ENCODE measurements at regions not wholly inside any gene's neighbourhood (a gene's known extent, or its start where the extent isn't known, plus 50 kb on each side); places are given as distances from the start of the nearest gene placed in this dataset.

GRCh38 chr12:20220339-20220738 lies 148.0 kb upstream of the PDE3A start:
- CTCF ChIA-PET, result no interaction called here
- BruUV-seq (replicated peaks), result no TSS peak
- POLR2A ChIA-PET, result no interaction called here
- Histone ChIP-seq H3K36me3 (ENCODE audit: control insufficient read depth, insufficient read depth, low read length) (no peaks in the 10 kb centered on the region), H3K27me3 (ENCODE audit: control insufficient read depth, insufficient read depth, low read length) (no peaks in the 10 kb centered on the region), H3K9me3 (ENCODE audit: control insufficient read depth, insufficient read depth, low read depth, low read length) (no peaks in the 10 kb centered on the region), H3K27ac (ENCODE audit: low read length) (no peak overlapping the region), H3K4me3 (ENCODE audit: low read depth in 2 of 2, low read length in 2 of 2) (no peak overlapping the region), H3K4me1 (ENCODE audit: control insufficient read depth, insufficient read depth, low read length) (no peaks in the 10 kb centered on the region)
- intact Hi-C loops (cut with micrococcal nuclease; ENCODE audit: unreplicated experiment), result no loop called here
- DNase-seq (ENCODE audit: low read depth, low spot score) (no peak), ATAC-seq (no peak)
- in situ Hi-C loops (cut with HindIII; ENCODE audit: low pct_unique_long_range_greater_than_20kb, low sequenced_read_pairs), result no loop called here
- TF ChIP-seq POLR2AphosphoS5 (IDR thresholded peaks at IDR 0.05; ENCODE audit: low read depth, low read length), result no peak
- TF ChIP-seq, protein P1, sequence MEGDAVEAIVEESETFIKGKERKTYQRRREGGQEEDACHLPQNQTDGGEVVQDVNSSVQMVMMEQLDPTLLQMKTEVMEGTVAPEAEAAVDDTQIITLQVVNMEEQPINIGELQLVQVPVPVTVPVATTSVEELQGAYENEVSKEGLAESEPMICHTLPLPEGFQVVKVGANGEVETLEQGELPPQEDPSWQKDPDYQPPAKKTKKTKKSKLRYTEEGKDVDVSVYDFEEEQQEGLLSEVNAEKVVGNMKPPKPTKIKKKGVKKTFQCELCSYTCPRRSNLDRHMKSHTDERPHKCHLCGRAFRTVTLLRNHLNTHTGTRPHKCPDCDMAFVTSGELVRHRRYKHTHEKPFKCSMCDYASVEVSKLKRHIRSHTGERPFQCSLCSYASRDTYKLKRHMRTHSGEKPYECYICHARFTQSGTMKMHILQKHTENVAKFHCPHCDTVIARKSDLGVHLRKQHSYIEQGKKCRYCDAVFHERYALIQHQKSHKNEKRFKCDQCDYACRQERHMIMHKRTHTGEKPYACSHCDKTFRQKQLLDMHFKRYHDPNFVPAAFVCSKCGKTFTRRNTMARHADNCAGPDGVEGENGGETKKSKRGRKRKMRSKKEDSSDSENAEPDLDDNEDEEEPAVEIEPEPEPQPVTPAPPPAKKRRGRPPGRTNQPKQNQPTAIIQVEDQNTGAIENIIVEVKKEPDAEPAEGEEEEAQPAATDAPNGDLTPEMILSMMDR (IDR thresholded peaks at IDR 0.05), result no peak

GRCh38 chr12:20232931-20233675 lies 135.2 kb upstream of the PDE3A start:
- Histone ChIP-seq H3K36me3 (ENCODE audit: control insufficient read depth, insufficient read depth, low read length) (no peaks in the 10 kb centered on the region), H3K9me3 (ENCODE audit: control insufficient read depth, insufficient read depth, low read depth, low read length) (no peaks in the 10 kb centered on the region), H3K27me3 (ENCODE audit: control insufficient read depth, insufficient read depth, low read length) (no peaks in the 10 kb centered on the region), H3K4me3 (ENCODE audit: low read depth in 2 of 2, low read length in 2 of 2) (no peak overlapping the region), H3K27ac (ENCODE audit: low read length) (no peak overlapping the region), H3K4me1 (ENCODE audit: control insufficient read depth, insufficient read depth, low read length) (no peaks in the 10 kb centered on the region)
- in situ Hi-C loops (cut with HindIII; ENCODE audit: low pct_unique_long_range_greater_than_20kb, low sequenced_read_pairs), result no loop called here
- DNase-seq (ENCODE audit: low read depth, low spot score) (no peak), ATAC-seq (no peak)
- no TSS peak for BruUV-seq (replicated peaks)
- intact Hi-C loops (cut with micrococcal nuclease; ENCODE audit: unreplicated experiment), result no loop called here
- ChIA-PET CTCF (interaction anchor here (0.6 kb wide), 1 partner anchor 12 kb away, joined by 14 read pairs; no protein-coding TSS in a partner anchor), POLR2A (no interaction called here)
- TF ChIP-seq TCF7L2 (IDR thresholded peaks at IDR 0.05; ENCODE audit: low read depth, low read length) (no peak), SIN3A (IDR thresholded peaks at IDR 0.05; ENCODE audit: borderline replicate concordance, insufficient read depth, low read depth, low read length) (no peak), POLR2AphosphoS5 (IDR thresholded peaks at IDR 0.05; ENCODE audit: low read depth, low read length) (no peak)
- TF ChIP-seq, protein P2, sequence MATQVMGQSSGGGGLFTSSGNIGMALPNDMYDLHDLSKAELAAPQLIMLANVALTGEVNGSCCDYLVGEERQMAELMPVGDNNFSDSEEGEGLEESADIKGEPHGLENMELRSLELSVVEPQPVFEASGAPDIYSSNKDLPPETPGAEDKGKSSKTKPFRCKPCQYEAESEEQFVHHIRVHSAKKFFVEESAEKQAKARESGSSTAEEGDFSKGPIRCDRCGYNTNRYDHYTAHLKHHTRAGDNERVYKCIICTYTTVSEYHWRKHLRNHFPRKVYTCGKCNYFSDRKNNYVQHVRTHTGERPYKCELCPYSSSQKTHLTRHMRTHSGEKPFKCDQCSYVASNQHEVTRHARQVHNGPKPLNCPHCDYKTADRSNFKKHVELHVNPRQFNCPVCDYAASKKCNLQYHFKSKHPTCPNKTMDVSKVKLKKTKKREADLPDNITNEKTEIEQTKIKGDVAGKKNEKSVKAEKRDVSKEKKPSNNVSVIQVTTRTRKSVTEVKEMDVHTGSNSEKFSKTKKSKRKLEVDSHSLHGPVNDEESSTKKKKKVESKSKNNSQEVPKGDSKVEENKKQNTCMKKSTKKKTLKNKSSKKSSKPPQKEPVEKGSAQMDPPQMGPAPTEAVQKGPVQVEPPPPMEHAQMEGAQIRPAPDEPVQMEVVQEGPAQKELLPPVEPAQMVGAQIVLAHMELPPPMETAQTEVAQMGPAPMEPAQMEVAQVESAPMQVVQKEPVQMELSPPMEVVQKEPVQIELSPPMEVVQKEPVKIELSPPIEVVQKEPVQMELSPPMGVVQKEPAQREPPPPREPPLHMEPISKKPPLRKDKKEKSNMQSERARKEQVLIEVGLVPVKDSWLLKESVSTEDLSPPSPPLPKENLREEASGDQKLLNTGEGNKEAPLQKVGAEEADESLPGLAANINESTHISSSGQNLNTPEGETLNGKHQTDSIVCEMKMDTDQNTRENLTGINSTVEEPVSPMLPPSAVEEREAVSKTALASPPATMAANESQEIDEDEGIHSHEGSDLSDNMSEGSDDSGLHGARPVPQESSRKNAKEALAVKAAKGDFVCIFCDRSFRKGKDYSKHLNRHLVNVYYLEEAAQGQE (IDR thresholded peaks at IDR 0.05; ENCODE audit: insufficient read depth in 1 of 2, low read depth in 2 of 2, low read length in 1 of 2), result no peak
- TF ChIP-seq, protein P1 (IDR thresholded peaks at IDR 0.05), result no peak
